ENCODE measurements at regions not wholly inside any gene's neighbourhood (a gene's known extent, or its start where the extent isn't known, plus 50 kb on each side); places are given as distances from the start of the nearest gene placed in this dataset.

DNA sequence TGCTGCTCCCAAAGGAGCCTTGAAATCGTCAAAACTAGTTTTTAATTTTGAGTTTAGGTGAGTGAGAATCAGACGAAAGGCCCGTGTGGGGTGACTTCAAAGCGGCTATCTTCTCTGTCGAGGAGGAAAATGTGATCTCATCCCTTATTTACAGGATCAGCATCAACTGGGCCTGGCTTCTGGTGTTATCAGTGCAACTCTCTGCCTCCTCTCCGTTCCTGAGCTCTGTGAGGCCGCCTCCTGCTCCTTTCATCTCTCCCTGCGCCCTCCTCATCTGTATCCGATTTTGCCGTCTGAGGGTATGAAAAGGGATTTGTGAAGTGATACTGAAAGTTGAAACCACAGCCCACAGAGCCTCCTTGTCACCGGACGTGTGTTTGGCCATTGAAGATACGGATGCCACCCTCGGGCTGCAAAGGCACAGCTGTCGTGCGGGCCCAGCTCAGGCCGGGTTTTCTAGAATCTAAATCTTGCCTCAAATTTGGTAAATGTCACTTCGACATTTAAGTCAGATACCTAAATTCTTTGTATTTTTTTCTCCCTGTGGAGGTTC is 408.7 kb upstream of the ADARB2 start:
- DNase-seq (ENCODE audit: low spot score), result no peak
- H3K4me1 Mint-ChIP-seq, result peaks cover 25% of the 10 kb centered on the region

More for the DNA sequence above, 408.7 kb upstream of the ADARB2 start:
- H3F3A ChIP-seq (replicated peaks; ENCODE audit: low read depth), result no peaks in the 10 kb centered on the region
- no peaks in the 10 kb centered on the region for H3K27me3 ChIP-seq (ENCODE audit: insufficient read depth)
- H3K27ac ChIP-seq (ENCODE audit: low read depth), result no peak overlapping the region
- H3K27ac Mint-ChIP-seq, result no peak overlapping the region
- ATAC-seq, result no peak; the same call in 2 of the 3 replicates
- peaks cover 6% of the 10 kb centered on the region for H3K4me1 ChIP-seq (ENCODE audit: insufficient read depth)
- H3K36me3 ChIP-seq (ENCODE audit: insufficient read depth), result no peaks in the 10 kb centered on the region
- no peaks in the 10 kb centered on the region; the same call in 2 of the 3 replicates for H3K36me3 Mint-ChIP-seq (ENCODE audit: low read depth)
- H3K4me3 ChIP-seq, result no peak overlapping the region
- H4K20me1 ChIP-seq (replicated peaks; ENCODE audit: insufficient read depth), result no peaks in the 10 kb centered on the region
- H3K9me2 ChIP-seq (ENCODE audit: insufficient read depth), result no peaks in the 10 kb centered on the region
- H3K79me2 ChIP-seq (replicated peaks; ENCODE audit: insufficient read depth), result no peaks in the 10 kb centered on the region
- H3K4me3 Mint-ChIP-seq, result no peak overlapping the region
- no peak overlapping the region for H3K4me2 ChIP-seq
- peak overlapping the region; percentile 52; the same call in 1 of the 2 replicates for H2AFZ ChIP-seq
- TF ChIP-seq, protein P1, sequence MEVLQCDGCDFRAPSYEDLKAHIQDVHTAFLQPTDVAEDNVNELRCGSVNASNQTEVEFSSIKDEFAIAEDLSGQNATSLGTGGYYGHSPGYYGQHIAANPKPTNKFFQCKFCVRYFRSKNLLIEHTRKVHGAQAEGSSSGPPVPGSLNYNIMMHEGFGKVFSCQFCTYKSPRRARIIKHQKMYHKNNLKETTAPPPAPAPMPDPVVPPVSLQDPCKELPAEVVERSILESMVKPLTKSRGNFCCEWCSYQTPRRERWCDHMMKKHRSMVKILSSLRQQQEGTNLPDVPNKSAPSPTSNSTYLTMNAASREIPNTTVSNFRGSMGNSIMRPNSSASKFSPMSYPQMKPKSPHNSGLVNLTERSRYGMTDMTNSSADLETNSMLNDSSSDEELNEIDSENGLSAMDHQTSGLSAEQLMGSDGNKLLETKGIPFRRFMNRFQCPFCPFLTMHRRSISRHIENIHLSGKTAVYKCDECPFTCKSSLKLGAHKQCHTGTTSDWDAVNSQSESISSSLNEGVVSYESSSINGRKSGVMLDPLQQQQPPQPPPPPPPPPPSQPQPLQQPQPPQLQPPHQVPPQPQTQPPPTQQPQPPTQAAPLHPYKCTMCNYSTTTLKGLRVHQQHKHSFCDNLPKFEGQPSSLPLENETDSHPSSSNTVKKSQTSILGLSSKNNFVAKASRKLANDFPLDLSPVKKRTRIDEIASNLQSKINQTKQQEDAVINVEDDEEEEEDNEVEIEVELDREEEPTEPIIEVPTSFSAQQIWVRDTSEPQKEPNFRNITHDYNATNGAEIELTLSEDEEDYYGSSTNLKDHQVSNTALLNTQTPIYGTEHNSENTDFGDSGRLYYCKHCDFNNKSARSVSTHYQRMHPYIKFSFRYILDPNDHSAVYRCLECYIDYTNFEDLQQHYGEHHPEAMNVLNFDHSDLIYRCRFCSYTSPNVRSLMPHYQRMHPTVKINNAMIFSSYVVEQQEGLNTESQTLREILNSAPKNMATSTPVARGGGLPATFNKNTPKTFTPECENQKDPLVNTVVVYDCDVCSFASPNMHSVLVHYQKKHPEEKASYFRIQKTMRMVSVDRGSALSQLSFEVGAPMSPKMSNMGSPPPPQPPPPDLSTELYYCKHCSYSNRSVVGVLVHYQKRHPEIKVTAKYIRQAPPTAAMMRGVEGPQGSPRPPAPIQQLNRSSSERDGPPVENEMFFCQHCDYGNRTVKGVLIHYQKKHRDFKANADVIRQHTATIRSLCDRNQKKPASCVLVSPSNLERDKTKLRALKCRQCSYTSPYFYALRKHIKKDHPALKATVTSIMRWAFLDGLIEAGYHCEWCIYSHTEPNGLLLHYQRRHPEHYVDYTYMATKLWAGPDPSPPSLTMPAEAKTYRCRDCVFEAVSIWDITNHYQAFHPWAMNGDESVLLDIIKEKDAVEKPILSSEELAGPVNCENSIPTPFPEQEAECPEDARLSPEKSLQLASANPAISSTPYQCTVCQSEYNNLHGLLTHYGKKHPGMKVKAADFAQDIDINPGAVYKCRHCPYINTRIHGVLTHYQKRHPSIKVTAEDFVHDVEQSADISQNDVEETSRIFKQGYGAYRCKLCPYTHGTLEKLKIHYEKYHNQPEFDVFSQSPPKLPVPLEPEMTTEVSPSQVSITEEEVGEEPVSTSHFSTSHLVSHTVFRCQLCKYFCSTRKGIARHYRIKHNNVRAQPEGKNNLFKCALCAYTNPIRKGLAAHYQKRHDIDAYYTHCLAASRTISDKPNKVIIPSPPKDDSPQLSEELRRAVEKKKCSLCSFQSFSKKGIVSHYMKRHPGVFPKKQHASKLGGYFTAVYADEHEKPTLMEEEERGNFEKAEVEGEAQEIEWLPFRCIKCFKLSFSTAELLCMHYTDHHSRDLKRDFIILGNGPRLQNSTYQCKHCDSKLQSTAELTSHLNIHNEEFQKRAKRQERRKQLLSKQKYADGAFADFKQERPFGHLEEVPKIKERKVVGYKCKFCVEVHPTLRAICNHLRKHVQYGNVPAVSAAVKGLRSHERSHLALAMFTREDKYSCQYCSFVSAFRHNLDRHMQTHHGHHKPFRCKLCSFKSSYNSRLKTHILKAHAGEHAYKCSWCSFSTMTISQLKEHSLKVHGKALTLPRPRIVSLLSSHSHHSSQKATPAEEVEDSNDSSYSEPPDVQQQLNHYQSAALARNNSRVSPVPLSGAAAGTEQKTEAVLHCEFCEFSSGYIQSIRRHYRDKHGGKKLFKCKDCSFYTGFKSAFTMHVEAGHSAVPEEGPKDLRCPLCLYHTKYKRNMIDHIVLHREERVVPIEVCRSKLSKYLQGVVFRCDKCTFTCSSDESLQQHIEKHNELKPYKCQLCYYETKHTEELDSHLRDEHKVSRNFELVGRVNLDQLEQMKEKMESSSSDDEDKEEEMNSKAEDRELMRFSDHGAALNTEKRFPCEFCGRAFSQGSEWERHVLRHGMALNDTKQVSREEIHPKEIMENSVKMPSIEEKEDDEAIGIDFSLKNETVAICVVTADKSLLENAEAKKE (CRISPR knock-in tag; IDR thresholded peaks at IDR 0.05), result no peak
- TF ChIP-seq EZH2phosphoT487 (IDR thresholded peaks at IDR 0.05; ENCODE audit: unreplicated experiment), result no peak
- no peak for TF ChIP-seq ZNF331 (CRISPR knock-in tag; IDR thresholded peaks at IDR 0.05; ENCODE audit: low read depth)
- TF ChIP-seq JUNB (IDR thresholded peaks at IDR 0.05; ENCODE audit: unreplicated experiment), result no peak
- TF ChIP-seq, protein P2, sequence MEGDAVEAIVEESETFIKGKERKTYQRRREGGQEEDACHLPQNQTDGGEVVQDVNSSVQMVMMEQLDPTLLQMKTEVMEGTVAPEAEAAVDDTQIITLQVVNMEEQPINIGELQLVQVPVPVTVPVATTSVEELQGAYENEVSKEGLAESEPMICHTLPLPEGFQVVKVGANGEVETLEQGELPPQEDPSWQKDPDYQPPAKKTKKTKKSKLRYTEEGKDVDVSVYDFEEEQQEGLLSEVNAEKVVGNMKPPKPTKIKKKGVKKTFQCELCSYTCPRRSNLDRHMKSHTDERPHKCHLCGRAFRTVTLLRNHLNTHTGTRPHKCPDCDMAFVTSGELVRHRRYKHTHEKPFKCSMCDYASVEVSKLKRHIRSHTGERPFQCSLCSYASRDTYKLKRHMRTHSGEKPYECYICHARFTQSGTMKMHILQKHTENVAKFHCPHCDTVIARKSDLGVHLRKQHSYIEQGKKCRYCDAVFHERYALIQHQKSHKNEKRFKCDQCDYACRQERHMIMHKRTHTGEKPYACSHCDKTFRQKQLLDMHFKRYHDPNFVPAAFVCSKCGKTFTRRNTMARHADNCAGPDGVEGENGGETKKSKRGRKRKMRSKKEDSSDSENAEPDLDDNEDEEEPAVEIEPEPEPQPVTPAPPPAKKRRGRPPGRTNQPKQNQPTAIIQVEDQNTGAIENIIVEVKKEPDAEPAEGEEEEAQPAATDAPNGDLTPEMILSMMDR (conservative IDR thresholded peaks at IDR 0.05; ENCODE audit: low read depth in 2 of 2), result no peak
- TF ChIP-seq POLR2AphosphoS5 (IDR thresholded peaks at IDR 0.05; ENCODE audit: low read depth), result no peak
- peaks cover 5% of the 10 kb centered on the region for H3K27me3 Mint-ChIP-seq (ENCODE audit: insufficient read depth, low read depth, poor library complexity)
- no peaks in the 10 kb centered on the region for H3K9me3 Mint-ChIP-seq
